ENCODE measurements at regions not wholly inside any gene's neighbourhood (a gene's known extent, or its start where the extent isn't known, plus 50 kb on each side); places are given as distances from the start of the nearest gene placed in this dataset.

- no peak for DNase-seq (ENCODE audit: low read depth)
Observed at GRCh38 chr13:93140912-93141311, 85.7 kb upstream of the GPC6 start.

GRCh38 chr13:93144031-93144430 is 82.6 kb upstream of the GPC6 start:
- DNase-seq (ENCODE audit: low read depth), result no peak

DNA sequence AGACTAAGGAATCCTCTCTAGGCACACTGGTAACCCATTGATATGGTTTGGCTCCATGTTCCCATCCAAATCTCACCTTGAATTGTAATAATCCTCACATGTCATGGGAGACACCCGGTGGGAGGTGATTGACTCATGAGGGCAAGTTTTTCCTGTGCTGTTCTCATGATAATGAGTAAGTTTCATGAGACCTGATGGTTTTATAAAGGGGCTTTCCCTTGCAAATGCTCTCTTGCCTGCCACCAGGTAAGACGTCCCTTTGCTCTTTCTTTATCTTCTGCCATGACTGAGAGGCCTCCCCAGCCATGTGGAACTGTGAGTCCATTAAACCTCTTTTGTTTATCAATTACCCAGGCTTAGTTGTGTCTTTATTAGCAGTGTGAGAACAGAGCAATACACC is 81.4 kb upstream of the GPC6 start:
- DNase-seq (ENCODE audit: low read depth), result no peak

DNA sequence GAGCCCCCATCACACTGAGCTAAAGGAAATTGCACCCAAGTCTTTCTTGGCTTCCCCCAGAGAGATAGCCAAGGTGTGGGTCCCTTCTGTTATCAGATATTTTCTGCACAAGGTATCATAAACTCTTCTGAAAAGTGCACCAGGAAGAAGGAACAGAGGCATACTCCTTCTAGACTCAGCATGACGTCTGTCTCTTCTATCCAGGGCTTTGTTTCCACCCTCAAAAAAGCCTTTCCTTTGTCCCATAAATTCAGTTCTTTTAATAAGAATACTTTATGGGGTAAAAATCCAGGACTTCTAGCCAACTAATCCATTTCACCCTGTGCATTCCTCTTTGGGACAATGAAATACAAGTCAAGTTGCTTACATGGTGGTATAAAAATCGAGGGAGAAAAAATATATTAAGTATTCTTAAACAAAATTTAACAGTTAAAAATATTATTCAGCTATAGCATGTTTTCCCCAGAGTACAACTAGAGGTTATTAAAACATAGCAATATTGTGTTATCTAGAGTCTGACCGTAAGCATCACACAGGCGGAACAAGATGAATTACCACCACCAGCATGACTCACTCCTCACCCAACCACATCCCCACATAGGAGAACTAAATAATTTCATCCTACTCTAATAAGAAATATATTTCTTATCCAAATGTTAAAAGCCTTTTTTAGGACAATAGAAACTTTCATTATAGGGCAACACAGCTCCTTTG is 79.9 kb upstream of the GPC6 start:
- DNase-seq (ENCODE audit: low read depth), result peak; percentile 85

GRCh38 chr13:93147298-93147645 is 79.3 kb upstream of the GPC6 start:
- no peak for DNase-seq (ENCODE audit: low read depth)

DNA sequence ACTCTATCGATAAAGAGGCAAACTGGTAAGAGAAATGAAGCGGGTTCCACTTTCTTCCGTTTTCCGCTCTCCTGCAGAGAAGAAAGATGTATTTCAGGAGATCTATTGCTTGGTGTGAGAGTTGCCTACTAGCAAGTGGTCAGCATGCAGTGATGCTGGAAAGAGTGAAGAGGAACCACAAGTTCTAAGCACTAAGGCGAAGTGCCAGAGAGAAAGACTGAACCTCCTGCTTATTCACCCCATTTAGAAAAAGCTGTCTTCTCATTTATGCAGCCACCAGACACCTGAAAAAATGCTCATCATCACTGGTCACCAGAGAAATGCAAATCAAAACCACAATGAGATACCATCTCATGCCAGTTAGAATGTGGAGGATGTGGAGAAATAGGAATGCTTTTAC is 78.7 kb upstream of the GPC6 start:
- no peak for DNase-seq (ENCODE audit: low read depth)

DNA sequence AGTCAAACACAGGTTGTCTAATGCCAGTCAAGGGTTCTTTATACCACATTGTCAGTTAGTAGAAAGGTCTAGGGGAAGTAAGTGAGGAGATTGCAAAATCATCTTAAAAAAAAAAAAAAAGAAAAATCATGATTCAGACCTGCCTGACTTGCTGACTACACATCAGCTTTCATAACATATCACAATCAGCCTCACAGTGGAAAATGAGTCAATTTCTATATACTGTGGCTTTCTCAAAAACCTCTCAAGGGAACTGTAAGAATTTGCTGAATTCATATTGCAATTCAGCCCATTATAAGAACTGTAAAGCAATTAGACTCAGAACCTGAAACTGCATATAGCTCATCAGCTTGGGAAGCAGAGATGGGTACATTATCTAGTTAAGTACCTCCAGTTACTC is 75.3 kb upstream of the GPC6 start:
- peak; percentile 57 for DNase-seq (ENCODE audit: low read depth)

DNA sequence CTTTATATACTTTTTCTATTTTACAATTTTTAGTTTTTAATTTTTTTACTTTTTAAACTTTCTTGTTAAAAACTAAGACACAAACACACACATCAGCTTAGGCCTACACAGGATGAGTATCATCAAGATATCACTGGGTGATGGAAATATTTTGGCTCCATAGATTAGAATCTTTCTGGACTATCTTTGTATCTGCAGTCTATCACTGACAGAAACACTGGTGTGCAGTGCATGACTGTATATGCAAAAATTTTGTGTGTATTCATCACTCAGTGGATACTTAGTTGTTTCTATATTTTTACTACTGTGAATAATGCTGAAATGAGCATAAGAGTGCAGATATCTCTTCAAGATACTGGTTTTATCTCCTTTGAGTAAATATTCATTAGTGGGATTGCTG is 68.0 kb upstream of the GPC6 start:
- no peak for DNase-seq (ENCODE audit: low read depth)

GRCh38 chr13:93169980-93170379 is 56.6 kb upstream of the GPC6 start:
- DNase-seq (ENCODE audit: low read depth), result peak; percentile 95

DNA sequence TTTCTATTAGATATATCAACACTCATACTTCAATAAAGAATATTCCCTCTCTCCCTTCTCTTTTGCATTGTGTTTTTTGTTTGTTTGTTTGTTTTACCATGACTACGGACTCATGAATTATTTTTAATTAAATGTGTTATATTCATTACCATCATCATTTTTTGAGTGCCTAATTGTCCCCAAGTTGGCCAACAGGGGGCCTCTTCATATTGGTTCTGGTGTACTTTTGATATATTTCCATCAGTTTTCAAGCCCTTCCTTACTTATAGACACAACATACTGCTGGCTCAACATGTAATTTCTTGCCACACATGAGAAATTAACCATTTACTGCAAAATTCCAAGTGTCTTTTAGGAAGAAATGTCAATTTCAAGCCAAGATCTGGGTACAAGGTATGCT is 54.5 kb upstream of the GPC6 start:
- no peak for DNase-seq (ENCODE audit: low read depth)

DNA sequence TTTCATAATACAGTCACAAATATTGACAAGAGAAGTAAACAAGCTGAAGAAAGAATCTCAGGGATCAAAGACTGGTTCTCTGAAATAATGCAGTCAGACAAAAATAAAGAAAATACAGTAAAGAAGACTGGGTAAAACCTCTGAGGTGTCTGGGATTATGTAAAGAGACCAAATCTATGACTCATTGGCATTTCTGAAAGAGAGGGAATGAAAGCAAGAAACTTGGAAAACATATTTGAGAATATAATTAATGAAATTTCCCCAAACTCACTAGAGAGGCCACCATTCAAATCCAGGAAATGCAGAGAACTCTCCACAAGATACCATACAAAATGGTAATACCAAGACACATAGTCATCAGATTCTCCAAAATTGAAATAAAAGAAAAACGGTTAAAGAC is 53.0 kb upstream of the GPC6 start:
- no peak for DNase-seq (ENCODE audit: low read depth)

- DNase-seq (ENCODE audit: low read depth), result no peak
Observed at GRCh38 chr13:93174260-93174659, 52.3 kb upstream of the GPC6 start.

Measured in non-pigmented ciliary epithelial cell (primary cell).